WTC11 (cell line): ENCODE measurements at regions not wholly inside any gene's neighbourhood (a gene's known extent, or its start where the extent isn't known, plus 50 kb on each side); places are given as distances from the start of the nearest gene placed in this dataset.

Experiments used
- ATAC-seq: fragments of 200-7000 bp; cut with Tn5 transposase; 2 replicates; pipeline ENCODE4 v1.10.0; 2021; ENCODE audit warnings: mild to moderate bottlenecking, moderate library complexity
- CTCF ChIA-PET: fragments of 300-600 bp; sonication (Branson Sonifier 250); formaldehyde crosslinking; loops from one replicate; lab custom pipeline; 2021; ENCODE audit warnings: antibody characterized with exemption; lab: Charles Lee
- POLR2A ChIA-PET: fragments of 350-600 bp; sonication (Branson Sonifier 250); formaldehyde crosslinking; loops from one replicate; lab custom pipeline; 2021; ENCODE audit warnings: antibody characterized with exemption; lab: Charles Lee
- DNase-seq: peaks from one replicate; pipeline ENCODE4 v3.0.0; 2021; ENCODE audit warnings: low spot score
- H3K27ac Mint-ChIP-seq: 2 replicates; pipeline ENCODE4 v1.8.0; 2021; ENCODE audit warnings: mixed read lengths
- H3K27me3 Mint-ChIP-seq: 2 replicates; pipeline ENCODE4 v1.8.0; 2021; ENCODE audit warnings: low read depth, mild to moderate bottlenecking, moderate library complexity, mixed read lengths
- H3K36me3 Mint-ChIP-seq: 2 replicates; pipeline ENCODE4 v1.8.0; 2021; ENCODE audit warnings: mixed read lengths
- H3K4me1 Mint-ChIP-seq: 2 replicates; pipeline ENCODE4 v1.8.0; 2022; ENCODE audit warnings: mixed read lengths
- H3K4me3 Mint-ChIP-seq: 2 replicates; pipeline ENCODE4 v1.8.0; 2021; ENCODE audit warnings: mild to moderate bottlenecking, moderate library complexity, mixed read lengths
- H3K9me3 Mint-ChIP-seq: 2 replicates; pipeline ENCODE4 v1.8.0; 2021; ENCODE audit warnings: mixed read lengths
- CREB1 ChIP-seq: sonication (generic); formaldehyde crosslinking; IDR thresholded peaks from 2 replicates; pipeline ENCODE4 v1.8.0; 2023; ENCODE audit warnings: mild to moderate bottlenecking, missing genetic modification reagents
- E2F5 ChIP-seq: sonication (generic); formaldehyde crosslinking; IDR thresholded peaks from 2 replicates; pipeline ENCODE4 v1.8.1; 2022; ENCODE audit warnings: mild to moderate bottlenecking, moderate library complexity, missing genetic modification reagents
- ESRRA ChIP-seq: sonication (generic); formaldehyde crosslinking; IDR thresholded peaks from 2 replicates; pipeline ENCODE4 v1.8.1; 2022; ENCODE audit warnings: mild to moderate bottlenecking, missing genetic modification reagents, borderline replicate concordance
- ETV6 ChIP-seq: sonication (generic); formaldehyde crosslinking; IDR thresholded peaks from 2 replicates; pipeline ENCODE4 v1.8.1; 2022; ENCODE audit warnings: mild to moderate bottlenecking, missing genetic modification reagents
- GTF2I ChIP-seq: fragments of 250-450 bp; sonication (Bioruptor Pico); conservative IDR thresholded peaks from 2 replicates; pipeline ENCODE4 v1.4.0; 2021; ENCODE audit warnings: mild to moderate bottlenecking
- HMGA2 ChIP-seq: fragments of 250-450 bp; sonication (Bioruptor Pico); IDR thresholded peaks from 2 replicates; pipeline ENCODE4 v1.4.0; 2021; ENCODE audit warnings: mild to moderate bottlenecking, moderate library complexity
- IRF1 ChIP-seq: sonication (generic); formaldehyde crosslinking; IDR thresholded peaks from 2 replicates; pipeline ENCODE4 v1.8.0; 2023; ENCODE audit warnings: missing genetic modification reagents
- JAZF1 ChIP-seq: fragments of 250-450 bp; sonication (Bioruptor Pico); IDR thresholded peaks from 2 replicates; pipeline ENCODE4 v1.9.0; 2021; ENCODE audit warnings: moderate library complexity, mild to moderate bottlenecking, inconsistent platforms
- JUN ChIP-seq: sonication (generic); formaldehyde crosslinking; IDR thresholded peaks from 2 replicates; pipeline ENCODE4 v1.8.0; 2023; ENCODE audit warnings: mild to moderate bottlenecking, missing genetic modification reagents
- NFYB ChIP-seq: sonication (generic); formaldehyde crosslinking; conservative IDR thresholded peaks from 2 replicates; pipeline ENCODE4 v1.8.0; 2022; ENCODE audit warnings: low read depth, missing genetic modification reagents
- NR2C2 ChIP-seq: sonication (generic); formaldehyde crosslinking; IDR thresholded peaks from 2 replicates; pipeline ENCODE4 v1.8.0; 2022; ENCODE audit warnings: mild to moderate bottlenecking, missing genetic modification reagents
- PREB ChIP-seq: sonication (generic); formaldehyde crosslinking; IDR thresholded peaks from 2 replicates; pipeline ENCODE4 v1.8.1; 2022; ENCODE audit warnings: mild to moderate bottlenecking, missing genetic modification reagents, moderate library complexity, borderline replicate concordance
- TP53 ChIP-seq: sonication (generic); formaldehyde crosslinking; IDR thresholded peaks from 2 replicates; pipeline ENCODE4 v1.8.1; 2023; ENCODE audit warnings: mild to moderate bottlenecking, missing genetic modification reagents
- ZNF232 ChIP-seq: sonication (generic); formaldehyde crosslinking; IDR thresholded peaks from 2 replicates; pipeline ENCODE4 v1.8.0; 2022; ENCODE audit warnings: mild to moderate bottlenecking, missing genetic modification reagents
- ZNF263 ChIP-seq: sonication (generic); formaldehyde crosslinking; IDR thresholded peaks from 2 replicates; pipeline ENCODE4 v1.8.1; 2022; ENCODE audit warnings: low read depth, mild to moderate bottlenecking, moderate library complexity, missing genetic modification reagents
- ZNF317 ChIP-seq: sonication (generic); formaldehyde crosslinking; IDR thresholded peaks from 2 replicates; pipeline ENCODE4 v1.8.1; 2023; ENCODE audit warnings: low read depth, mild to moderate bottlenecking, moderate library complexity, missing genetic modification reagents, borderline replicate concordance
- ZNF416 ChIP-seq: fragments of 250-450 bp; sonication (Bioruptor Pico); IDR thresholded peaks from 2 replicates; pipeline ENCODE4 v1.9.0; 2021; ENCODE audit warnings: mild to moderate bottlenecking, inconsistent platforms
- TF ChIP-seq, protein P1 (sequence below): sonication (generic); formaldehyde crosslinking; IDR thresholded peaks from 2 replicates; pipeline ENCODE4 v1.8.0; 2023; ENCODE audit warnings: missing genetic modification reagents, mild to moderate bottlenecking, borderline replicate concordance
- TF ChIP-seq, protein P2 (sequence below): sonication (generic); formaldehyde crosslinking; IDR thresholded peaks from 2 replicates; pipeline ENCODE4 v1.8.1; 2023; ENCODE audit warnings: mild to moderate bottlenecking, missing genetic modification reagents, borderline replicate concordance

DNA sequence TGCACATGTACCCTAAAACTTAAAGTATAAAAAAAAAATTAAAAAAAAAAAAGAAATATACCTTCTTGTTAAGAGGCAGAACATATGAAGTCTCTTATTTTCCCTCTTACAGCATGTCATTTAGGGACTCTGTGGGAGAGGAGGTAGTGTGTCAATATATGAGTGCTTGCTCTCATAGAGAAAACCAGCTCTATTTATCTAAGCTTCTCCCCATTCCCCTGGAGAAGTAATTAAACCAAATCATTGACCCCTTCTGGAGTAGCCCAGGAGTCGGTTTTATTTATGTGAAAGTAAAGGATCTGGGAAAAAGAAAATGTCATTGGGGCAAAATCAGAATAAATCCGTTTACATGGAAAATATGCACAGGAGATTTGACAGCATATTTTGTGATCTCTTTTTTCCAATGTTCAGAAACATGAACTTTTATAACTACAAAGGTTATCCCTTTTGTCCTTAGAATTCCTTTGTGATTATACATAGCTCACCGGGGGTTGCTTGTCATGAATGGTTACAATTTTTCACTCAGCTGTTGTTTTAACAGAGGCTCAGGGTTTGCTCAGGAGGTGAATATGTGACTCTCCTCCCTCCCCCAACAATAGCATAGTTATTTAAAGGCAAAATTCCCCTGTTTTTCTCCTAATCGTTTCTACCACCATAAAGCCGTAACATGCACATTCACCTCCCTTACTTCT lies 114.5 kb upstream of the C1orf21 start (continued):
- TF ChIP-seq, protein P1, sequence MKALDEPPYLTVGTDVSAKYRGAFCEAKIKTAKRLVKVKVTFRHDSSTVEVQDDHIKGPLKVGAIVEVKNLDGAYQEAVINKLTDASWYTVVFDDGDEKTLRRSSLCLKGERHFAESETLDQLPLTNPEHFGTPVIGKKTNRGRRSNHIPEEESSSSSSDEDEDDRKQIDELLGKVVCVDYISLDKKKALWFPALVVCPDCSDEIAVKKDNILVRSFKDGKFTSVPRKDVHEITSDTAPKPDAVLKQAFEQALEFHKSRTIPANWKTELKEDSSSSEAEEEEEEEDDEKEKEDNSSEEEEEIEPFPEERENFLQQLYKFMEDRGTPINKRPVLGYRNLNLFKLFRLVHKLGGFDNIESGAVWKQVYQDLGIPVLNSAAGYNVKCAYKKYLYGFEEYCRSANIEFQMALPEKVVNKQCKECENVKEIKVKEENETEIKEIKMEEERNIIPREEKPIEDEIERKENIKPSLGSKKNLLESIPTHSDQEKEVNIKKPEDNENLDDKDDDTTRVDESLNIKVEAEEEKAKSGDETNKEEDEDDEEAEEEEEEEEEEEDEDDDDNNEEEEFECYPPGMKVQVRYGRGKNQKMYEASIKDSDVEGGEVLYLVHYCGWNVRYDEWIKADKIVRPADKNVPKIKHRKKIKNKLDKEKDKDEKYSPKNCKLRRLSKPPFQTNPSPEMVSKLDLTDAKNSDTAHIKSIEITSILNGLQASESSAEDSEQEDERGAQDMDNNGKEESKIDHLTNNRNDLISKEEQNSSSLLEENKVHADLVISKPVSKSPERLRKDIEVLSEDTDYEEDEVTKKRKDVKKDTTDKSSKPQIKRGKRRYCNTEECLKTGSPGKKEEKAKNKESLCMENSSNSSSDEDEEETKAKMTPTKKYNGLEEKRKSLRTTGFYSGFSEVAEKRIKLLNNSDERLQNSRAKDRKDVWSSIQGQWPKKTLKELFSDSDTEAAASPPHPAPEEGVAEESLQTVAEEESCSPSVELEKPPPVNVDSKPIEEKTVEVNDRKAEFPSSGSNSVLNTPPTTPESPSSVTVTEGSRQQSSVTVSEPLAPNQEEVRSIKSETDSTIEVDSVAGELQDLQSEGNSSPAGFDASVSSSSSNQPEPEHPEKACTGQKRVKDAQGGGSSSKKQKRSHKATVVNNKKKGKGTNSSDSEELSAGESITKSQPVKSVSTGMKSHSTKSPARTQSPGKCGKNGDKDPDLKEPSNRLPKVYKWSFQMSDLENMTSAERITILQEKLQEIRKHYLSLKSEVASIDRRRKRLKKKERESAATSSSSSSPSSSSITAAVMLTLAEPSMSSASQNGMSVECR (CRISPR knock-in tag), result no peak
- TF ChIP-seq ZNF232 (no peak), ZNF317 (CRISPR knock-in tag) (no peak), PREB (CRISPR knock-in tag) (no peak)

DNA sequence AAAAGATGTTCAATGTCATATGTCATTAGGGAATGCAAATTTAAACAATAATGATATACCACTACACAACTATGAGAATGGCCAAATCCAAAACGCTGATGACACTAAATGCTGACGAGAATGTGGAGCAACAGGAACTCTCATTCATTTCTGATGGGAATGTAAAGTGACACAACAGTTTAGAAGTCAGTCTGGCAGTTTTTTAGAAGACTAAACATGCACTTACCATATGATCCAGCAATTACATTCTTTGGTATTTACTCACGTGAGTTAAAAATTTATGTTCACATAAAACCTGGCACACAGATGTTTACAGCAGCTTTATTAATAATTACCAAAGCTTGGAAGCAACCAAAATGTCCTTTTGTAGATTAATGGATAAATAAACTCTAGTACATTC lies 110.4 kb upstream of the C1orf21 start:
- CTCF ChIA-PET, result no interaction called here
- TF ChIP-seq NR2C2 (CRISPR knock-in tag), result no peak
- TF ChIP-seq IRF1 (CRISPR knock-in tag), result no peak
- TF ChIP-seq HMGA2 (CRISPR knock-in tag), result no peak
- no peak for TF ChIP-seq GTF2I
- TF ChIP-seq NFYB (CRISPR knock-in tag), result no peak
- TF ChIP-seq E2F5, result no peak
- TF ChIP-seq, protein P2, sequence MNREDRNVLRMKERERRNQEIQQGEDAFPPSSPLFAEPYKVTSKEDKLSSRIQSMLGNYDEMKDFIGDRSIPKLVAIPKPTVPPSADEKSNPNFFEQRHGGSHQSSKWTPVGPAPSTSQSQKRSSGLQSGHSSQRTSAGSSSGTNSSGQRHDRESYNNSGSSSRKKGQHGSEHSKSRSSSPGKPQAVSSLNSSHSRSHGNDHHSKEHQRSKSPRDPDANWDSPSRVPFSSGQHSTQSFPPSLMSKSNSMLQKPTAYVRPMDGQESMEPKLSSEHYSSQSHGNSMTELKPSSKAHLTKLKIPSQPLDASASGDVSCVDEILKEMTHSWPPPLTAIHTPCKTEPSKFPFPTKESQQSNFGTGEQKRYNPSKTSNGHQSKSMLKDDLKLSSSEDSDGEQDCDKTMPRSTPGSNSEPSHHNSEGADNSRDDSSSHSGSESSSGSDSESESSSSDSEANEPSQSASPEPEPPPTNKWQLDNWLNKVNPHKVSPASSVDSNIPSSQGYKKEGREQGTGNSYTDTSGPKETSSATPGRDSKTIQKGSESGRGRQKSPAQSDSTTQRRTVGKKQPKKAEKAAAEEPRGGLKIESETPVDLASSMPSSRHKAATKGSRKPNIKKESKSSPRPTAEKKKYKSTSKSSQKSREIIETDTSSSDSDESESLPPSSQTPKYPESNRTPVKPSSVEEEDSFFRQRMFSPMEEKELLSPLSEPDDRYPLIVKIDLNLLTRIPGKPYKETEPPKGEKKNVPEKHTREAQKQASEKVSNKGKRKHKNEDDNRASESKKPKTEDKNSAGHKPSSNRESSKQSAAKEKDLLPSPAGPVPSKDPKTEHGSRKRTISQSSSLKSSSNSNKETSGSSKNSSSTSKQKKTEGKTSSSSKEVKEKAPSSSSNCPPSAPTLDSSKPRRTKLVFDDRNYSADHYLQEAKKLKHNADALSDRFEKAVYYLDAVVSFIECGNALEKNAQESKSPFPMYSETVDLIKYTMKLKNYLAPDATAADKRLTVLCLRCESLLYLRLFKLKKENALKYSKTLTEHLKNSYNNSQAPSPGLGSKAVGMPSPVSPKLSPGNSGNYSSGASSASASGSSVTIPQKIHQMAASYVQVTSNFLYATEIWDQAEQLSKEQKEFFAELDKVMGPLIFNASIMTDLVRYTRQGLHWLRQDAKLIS (CRISPR knock-in tag), result no peak
- no peak for TF ChIP-seq ZNF263 (CRISPR knock-in tag)
- no peak for TF ChIP-seq ZNF416 (CRISPR knock-in tag)
- no peak for TF ChIP-seq JAZF1
- TF ChIP-seq ESRRA (CRISPR knock-in tag), result no peak
- TF ChIP-seq ZNF317 (CRISPR knock-in tag), result no peak
- no peak for TF ChIP-seq CREB1 (CRISPR knock-in tag)
- TF ChIP-seq TP53 (CRISPR knock-in tag), result no peak
- no peak for TF ChIP-seq JUN
- TF ChIP-seq ETV6 (CRISPR knock-in tag), result no peak

More for the DNA sequence above, 110.4 kb upstream of the C1orf21 start:
- Mint-ChIP-seq H3K27me3 (no peaks in the 10 kb centered on the region), H3K4me1 (peaks cover 12% of the 10 kb centered on the region), H3K36me3 (no peaks in the 10 kb centered on the region), H3K27ac (no peak overlapping the region), H3K9me3 (peaks cover 16% of the 10 kb centered on the region), H3K4me3 (no peak overlapping the region)
- POLR2A ChIA-PET, result no interaction called here
- DNase-seq, result no peak
- no peak for ATAC-seq
